GM21717 (cell line): ENCODE measurements at regions not wholly inside any gene's neighbourhood (a gene's known extent, or its start where the extent isn't known, plus 50 kb on each side); places are given as distances from the start of the nearest gene placed in this dataset.
"Not testable (repeated sequence)": the region's sequence is repeated elsewhere in the genome, so short reads cannot be mapped to it uniquely, and the experiment has no call there.

Experiments used
- ATAC-seq: cut with Tn5 transposase; IDR thresholded peaks from one replicate; pipeline ENCODE4 v1.9.1; 2021; ENCODE audit warnings: mild to moderate bottlenecking, moderate library complexity; ENCODE audit not compliant: unreplicated experiment

DNA sequence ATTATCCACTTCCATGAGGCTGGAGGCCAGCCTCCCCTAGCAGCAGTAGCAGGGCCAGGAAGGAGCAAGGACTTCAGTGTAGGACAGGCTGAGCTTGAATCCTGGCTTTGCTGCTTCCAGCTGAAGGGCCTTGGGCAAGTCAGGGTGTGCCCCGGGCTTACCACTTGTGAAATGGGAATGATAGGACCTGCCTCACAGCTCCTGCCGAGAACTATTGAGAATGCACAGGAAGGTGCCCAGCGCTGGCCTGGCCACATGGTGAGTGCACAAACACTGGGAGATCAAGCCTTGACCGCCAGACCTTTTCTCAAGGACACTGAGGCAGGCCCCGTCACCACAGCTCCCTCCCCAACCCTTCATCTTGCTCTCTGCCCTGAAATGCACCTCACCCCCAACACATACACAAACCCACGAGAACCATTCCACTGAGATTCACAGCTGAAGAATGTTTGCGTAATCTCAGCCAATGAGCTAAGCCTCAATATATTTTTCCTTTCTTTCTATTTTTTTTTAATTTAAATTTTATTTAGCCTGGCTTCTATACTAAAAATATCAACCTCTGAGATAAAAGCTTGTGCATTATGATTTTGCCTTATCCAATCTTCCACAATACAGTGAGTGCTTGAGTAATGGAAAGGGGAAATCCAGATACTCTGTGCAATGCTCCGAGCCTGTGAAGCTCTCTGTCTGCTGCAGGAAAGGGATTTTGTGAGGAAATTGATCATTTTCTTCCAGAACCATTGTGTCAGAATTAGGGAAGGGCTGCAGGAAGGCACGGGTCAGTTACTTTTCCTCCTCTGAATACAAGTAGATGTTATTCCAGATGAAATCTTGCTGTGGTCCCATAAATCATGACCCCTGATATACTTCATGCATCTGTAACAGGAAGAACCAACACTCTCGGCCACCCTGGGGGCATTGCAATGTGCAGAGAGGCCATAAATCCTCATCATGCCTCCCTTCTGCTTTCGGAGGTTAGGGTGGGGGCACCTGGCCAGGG lies 193.9 kb downstream of the TLE3 start:
- no peak for ATAC-seq

- ATAC-seq = no peak
Measured at GRCh38 chr15:69906256-69907185, 191.2 kb downstream of the TLE3 start.

- ATAC-seq = no peak
Measured at GRCh38 chr15:69908060-69908459, 189.7 kb downstream of the TLE3 start.

- ATAC-seq = no peak
Measured at GRCh38 chr15:69908590-69909420, 188.9 kb downstream of the TLE3 start.

GRCh38 chr15:69909719-69910444 lies 187.8 kb downstream of the TLE3 start:
- no peak for ATAC-seq

GRCh38 chr15:69910514-69910913 lies 187.2 kb downstream of the TLE3 start:
- no peak for ATAC-seq

GRCh38 chr15:69912116-69912515 lies 185.6 kb downstream of the TLE3 start:
- no peak for ATAC-seq

DNA sequence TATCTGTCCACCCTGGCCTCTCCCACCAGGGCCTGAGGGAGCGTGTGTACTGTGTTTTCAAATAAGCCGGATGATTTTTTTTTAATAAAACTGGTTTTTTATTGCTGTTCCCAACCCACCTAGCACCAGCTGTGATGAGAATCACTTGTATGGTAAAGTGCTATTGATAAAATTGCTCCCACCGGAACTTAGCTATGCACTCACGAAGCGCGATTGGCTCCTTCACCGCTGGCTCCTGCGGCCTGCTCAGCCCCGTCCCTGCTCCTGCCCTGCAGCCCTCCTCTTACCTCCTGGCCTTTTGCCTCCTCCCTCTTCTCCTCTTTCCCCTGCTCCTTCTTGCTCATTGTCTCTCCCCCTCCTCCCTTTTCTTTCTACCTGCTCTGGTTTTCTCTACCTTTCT lies 183.7 kb downstream of the TLE3 start:
- no peak for ATAC-seq

DNA sequence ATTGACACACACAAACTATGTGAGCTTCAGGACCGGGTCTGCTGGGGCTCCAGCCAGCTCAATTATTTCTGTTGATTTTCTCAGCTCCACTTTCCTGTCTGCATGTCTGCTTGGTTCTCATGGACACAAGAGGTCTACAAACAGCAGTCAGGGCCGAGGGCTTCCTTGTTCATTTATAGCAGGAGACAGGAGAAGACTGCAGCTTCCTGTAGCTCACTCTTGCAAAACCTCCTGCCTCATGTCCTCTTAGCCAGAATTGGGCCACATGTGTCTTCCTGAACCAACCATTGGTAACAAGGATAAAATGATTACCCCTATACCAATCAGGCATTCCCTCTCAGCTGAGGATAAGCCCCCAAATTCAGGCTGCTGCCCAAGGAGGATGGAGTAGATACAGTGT lies 182.8 kb downstream of the TLE3 start:
- no peak for ATAC-seq

GRCh38 chr15:69916169-69916785 lies 181.4 kb downstream of the TLE3 start:
- ATAC-seq = no peak

GRCh38 chr15:69917056-69917455 lies 180.7 kb downstream of the TLE3 start:
- ATAC-seq = no peak

DNA sequence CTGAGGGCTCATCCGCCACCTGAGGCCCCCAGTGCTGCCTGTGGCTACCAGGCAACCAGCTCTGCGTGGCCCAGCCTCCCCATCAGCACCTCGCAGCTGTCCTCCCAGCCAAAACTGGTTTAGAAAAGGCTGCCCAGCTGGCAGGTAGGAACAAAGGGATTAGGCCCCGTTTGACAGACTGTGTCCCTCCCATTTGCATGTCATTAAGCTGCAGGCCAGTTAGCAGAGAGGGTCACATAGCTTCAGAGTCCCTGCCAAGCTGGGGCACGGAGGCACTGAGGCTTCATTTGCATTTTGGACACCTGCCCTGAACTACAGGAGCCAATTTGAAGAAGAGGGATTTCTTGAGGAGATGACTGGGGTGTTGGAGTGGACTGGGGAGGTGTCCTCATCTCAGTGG lies 177.9 kb downstream of the TLE3 start:
- no peak for ATAC-seq

DNA sequence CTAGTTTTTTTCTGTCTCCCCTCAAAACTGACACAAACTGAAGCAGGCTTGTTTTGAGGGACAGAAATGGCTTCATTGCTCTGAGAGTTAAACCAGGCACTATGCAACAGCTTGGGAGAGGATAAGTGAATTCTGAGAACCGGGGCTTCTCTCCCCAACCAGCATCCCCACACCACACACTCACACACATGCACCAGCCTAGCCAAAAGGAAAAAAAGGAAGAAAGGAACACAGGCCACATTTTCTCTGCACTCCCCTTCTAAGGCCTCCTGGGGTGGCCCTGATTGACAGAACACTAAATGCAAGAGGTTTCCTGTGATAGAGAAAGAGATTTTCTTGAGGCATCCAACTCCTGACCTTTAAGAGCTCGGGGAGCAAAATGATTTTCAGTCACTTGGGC lies 177.5 kb downstream of the TLE3 start:
- no peak for ATAC-seq

DNA sequence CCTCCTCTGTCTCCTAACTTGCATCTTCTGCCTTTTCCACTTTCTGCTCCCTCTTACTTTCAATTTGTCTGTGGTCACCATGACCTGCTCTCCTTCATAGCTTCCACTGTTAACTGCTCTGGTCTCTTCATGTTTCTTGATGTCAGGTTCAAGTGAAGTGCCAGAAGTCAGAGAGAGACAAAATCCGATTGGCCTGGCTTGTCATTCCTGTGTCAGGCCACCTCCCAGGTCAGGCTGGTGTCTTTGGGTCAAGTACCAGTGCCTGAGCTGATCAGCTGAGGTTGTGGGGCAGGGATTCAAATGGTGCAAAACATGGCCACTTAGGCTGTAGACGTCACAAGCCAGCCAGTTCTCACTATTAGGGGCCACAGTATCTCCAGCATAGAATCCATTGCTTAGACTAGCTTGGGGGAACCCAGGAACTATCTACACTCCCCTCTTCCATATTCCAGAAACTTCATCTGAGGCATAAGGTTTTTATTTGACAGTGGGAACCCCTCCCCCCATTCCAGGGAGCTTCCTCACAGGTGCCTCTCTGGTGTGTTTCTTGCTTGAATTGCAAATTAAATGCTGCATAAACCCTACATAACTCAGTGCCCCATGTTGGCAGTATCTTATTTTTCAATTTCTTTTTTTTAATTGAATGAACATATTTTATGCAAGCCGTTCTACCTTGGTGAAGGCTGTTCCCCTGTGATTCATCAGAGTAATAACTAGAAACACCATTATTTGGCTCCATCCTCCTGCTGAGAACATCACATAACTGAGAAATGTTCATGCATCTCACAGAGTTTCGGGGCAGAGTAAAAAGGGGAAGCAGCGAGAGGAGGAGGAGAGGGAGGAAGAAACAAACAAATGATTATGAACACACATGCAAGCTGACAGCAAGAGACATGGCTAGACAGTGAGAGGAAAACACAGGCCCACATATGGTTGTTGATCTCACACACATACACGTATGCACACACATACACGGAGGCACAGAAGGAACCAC lies 175.8 kb downstream of the TLE3 start:
- ATAC-seq = no peak

DNA sequence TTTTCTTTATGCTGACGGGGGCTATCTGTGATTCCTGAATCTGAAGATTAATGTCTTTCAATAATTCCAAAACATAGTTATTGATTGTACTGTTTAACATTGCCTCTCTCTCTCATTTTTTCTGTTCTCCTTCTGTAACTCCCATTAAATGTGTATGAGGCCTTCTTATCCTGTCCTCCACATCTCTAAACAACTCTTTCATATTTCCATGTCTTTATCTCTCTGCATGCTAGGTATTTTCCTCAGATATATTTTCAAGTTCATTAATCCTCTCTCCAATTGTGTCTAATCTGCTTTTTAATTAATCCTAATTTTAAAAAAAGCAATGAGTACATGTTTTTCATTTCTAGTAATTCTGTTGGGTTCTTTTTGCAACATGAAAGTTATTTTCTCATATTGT lies 173.2 kb downstream of the TLE3 start:
- ATAC-seq = no peak

DNA sequence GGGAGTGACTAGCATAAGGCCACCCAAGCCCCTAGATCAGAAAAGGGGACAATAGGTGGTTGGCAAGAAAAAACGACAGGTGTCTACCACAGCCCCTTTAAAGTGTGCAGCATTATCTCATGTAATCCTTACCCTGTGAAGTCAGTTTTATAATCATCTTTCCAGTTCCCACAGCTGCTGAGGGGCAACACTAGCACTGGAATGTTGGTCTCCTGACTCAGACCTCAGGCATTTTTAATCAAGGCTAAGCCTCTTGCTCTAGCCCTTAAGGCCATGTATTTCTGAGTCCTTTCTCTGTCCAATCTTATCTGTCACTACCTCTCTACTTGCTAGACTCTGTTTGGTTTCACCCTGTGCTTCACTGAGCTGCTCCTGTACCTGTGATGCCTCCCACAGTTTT lies 171.7 kb downstream of the TLE3 start:
- ATAC-seq = no peak

GRCh38 chr15:69926721-69927120 lies 171.0 kb downstream of the TLE3 start:
- no peak for ATAC-seq

DNA sequence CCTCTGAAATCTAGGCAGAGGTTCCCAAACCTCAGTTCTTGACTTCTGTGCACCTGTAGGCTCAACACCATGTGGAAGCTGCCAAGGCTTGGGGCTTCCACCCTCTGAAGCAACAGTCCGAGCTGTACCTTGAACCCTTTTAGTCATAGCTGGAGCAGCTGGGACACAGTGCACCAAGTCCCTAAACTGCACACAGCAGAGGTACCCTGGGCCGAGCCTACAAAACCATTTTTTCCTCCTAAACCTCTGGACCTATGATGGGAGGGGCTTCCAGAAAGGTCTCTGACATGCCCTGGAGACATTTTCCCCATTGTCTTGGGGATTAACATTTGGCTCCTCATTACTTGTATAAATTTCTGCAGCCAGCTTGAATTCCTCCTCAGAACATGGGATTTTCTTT lies 168.8 kb downstream of the TLE3 start:
- ATAC-seq = not testable (repeated sequence)
